ENCODE measurements at regions not wholly inside any gene's neighbourhood (a gene's known extent, or its start where the extent isn't known, plus 50 kb on each side); places are given as distances from the start of the nearest gene placed in this dataset.

DNA sequence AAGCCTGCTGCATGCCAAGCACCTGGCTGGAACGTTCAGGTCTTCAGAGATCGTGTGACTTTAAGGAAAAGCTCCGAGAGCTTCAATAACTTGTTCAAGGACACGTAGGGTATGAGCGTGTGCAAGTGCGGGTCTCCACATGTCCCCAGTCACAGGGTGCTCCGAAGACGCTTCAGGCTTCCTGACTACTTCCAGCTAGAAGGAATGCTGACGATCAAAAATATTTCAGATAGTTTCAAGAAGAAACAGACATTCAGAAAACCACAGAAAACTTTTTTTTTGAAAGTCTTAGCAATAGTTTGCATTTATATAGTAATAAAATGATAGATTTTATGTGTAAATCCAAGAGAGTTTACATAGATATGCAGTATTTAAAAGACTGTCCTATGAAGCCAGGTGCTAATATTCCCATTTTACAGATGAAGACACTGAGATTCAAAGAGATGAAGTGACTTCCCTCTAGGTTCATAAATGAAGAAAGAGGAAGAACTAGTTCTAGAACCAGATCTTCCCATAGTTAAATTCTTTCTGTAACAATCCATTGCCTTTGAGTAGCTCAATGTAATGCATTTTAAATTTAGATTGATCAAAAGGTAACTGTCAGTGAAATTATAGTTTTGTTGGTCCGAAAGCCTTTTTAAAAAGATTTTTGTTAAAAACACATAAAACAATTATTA, 247.6 kb downstream of the MYLK4 start:
- TF ChIP-seq, protein P1, sequence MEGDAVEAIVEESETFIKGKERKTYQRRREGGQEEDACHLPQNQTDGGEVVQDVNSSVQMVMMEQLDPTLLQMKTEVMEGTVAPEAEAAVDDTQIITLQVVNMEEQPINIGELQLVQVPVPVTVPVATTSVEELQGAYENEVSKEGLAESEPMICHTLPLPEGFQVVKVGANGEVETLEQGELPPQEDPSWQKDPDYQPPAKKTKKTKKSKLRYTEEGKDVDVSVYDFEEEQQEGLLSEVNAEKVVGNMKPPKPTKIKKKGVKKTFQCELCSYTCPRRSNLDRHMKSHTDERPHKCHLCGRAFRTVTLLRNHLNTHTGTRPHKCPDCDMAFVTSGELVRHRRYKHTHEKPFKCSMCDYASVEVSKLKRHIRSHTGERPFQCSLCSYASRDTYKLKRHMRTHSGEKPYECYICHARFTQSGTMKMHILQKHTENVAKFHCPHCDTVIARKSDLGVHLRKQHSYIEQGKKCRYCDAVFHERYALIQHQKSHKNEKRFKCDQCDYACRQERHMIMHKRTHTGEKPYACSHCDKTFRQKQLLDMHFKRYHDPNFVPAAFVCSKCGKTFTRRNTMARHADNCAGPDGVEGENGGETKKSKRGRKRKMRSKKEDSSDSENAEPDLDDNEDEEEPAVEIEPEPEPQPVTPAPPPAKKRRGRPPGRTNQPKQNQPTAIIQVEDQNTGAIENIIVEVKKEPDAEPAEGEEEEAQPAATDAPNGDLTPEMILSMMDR (IDR thresholded peaks at IDR 0.05), result no peak
- intact Hi-C loops (cut with DNase I), result no loop called here
- H3K9me3 ChIP-seq, result no peaks in the 10 kb centered on the region
- H3K27ac ChIP-seq, result no peak overlapping the region
- no peak overlapping the region for H3K4me3 ChIP-seq
- H3K36me3 ChIP-seq (ENCODE audit: insufficient read depth in 1 of 2, low read depth in 1 of 2), result no peaks in the 10 kb centered on the region
- DNase-seq (no peak), ATAC-seq (no peak)
- no peaks in the 10 kb centered on the region for H3K4me1 ChIP-seq
- peaks cover 0 to 25% (median 0%) of the 10 kb centered on the region in 3 donors for H3K27me3 ChIP-seq (ENCODE audit: insufficient read depth in 3 of 3, low read length in 2 of 3)
- 55 to 69% (median 57%) methylated on average over 10 of the region's 10 CpGs for WGBS, 3 donors

DNA sequence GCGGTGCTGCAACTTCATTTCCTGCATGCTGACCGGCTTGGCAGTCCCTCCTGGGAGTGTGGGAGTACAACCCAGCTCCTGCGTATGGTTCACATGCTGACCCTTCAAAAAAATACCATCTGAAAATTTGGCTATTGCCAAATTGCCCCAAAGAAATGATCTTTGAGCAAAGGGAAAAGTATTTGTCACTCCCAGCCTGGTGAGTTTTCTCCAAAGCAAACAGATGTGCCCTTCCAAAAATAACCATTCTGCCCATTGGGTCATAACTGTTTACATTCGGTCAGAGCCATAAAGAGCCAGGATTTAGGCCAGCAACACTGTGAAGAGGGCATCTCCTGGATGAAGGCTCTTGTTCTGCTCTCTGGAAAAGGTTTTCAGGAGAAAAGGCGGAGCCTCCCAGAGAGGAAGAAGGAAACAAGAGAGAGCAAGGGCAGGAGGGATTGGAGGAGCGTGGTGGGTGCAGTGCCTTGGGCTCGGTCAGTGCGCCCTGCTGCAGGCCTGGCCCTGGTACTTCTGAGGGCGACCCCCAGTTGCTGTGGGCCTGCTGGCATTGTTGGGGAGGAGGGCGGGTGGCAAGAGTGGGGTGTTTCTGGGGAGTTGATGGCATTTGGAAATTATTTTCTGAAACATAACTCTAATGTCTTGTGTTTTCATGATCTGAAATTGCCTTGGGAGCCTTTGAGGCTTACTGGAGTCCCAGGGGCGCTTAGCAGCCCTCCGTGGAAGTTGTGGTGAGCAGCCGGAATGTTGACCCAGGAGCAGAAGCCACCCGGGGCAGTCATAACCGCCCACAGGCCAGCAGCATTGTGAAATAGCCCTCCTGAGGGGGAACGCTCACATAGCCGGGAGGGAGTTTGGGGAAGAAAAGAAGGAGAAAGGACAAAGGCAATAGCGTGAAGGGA, 248.4 kb downstream of the MYLK4 start:
- peaks cover 0 to 29% (median 1%) of the 10 kb centered on the region in 3 donors for H3K27me3 ChIP-seq (ENCODE audit: insufficient read depth in 3 of 3, low read length in 2 of 3)
- H3K36me3 ChIP-seq (ENCODE audit: insufficient read depth in 1 of 2, low read depth in 1 of 2), result no peaks in the 10 kb centered on the region
- no peaks in the 10 kb centered on the region for H3K9me3 ChIP-seq
- H3K27ac ChIP-seq, result no peak overlapping the region
- TF ChIP-seq, protein P1 (IDR thresholded peaks at IDR 0.05), result no peak
- ATAC-seq, result no peak
- H3K4me1 ChIP-seq, result no peaks in the 10 kb centered on the region
- no peak overlapping the region for H3K4me3 ChIP-seq
- intact Hi-C loops (cut with DNase I), result no loop called here
- 65 to 77% (median 71%) methylated on average over 18 of the region's 18 CpGs for WGBS, 3 donors
- no peak for DNase-seq

DNA sequence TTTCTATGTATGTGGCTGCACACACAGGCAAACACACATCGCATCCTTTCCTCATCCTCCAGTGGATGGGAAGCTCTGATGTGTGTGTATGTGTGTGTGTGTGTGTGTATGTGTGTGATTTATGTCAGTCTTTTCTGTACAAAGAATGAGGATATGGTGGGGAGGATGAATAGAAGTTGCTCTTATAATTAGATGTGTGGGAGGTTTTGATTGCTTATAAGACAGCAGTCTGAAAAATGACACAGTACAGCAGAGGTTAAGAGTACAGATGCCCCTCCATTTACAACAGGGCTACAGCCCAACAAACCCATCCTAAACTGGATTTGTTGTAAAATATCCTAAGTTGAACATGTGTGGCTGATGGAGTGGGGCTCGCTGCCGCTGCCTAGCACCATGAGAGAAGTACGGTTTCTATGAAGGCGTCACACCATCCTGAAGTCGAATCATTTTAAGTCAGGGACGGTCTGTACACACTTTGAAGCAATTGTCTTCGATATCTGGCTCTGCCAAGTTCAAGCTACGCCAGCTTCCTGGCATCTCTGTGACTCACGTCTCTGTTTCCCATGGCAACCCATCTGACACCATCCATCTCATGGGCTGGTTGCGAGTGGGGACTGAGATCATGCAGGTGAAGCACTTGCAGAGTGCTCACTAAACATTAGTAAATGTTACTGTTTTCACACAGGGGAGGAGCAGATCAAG, 252.6 kb downstream of the MYLK4 start:
- ATAC-seq, result no peak
- no peak for DNase-seq
- H3K27ac ChIP-seq, result no peak overlapping the region
- H3K27me3 ChIP-seq (ENCODE audit: insufficient read depth in 3 of 3, low read length in 2 of 3), result peaks cover 0 to 9% (median 2%) of the 10 kb centered on the region in 3 donors
- no peaks in the 10 kb centered on the region for H3K9me3 ChIP-seq
- no peaks in the 10 kb centered on the region for H3K4me1 ChIP-seq
- intact Hi-C loops (cut with DNase I), result no loop called here
- no peaks in the 10 kb centered on the region for H3K36me3 ChIP-seq (ENCODE audit: insufficient read depth in 1 of 2, low read depth in 1 of 2)
- H3K4me3 ChIP-seq, result no peak overlapping the region
- WGBS, 3 donors, result 35 to 51% (median 40%) methylated on average over 11 of the region's 11 CpGs
- TF ChIP-seq, protein P1 (IDR thresholded peaks at IDR 0.05), result no peak

DNA sequence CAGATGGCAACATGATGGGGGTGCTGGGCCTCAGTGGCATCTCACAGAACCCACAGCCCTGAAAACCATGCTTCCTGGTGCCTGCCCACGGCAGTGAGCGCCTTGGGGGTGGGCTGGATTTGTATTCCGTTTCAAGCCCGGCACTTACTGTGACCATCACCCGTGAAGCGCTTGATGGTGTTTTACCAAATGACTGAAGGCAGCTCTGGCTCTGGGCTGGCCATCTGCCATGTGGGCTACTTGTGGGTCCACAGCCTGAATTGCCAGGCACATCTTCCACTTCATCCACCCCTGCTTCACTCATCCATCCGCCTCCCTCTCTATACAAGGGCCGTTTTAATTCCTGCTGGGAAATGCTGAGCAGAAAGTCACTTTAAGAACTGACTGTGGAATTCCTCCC, 250.9 kb upstream of the GMDS start:
- TF ChIP-seq, protein P1 (IDR thresholded peaks at IDR 0.05), result no peak
- peaks cover 0 to 9% (median 2%) of the 10 kb centered on the region in 3 donors for H3K27me3 ChIP-seq (ENCODE audit: insufficient read depth in 3 of 3, low read length in 2 of 3)

More for the DNA sequence above, 250.9 kb upstream of the GMDS start:
- H3K9me3 ChIP-seq, result no peaks in the 10 kb centered on the region
- intact Hi-C loops (cut with DNase I), result no loop called here
- no peaks in the 10 kb centered on the region for H3K36me3 ChIP-seq (ENCODE audit: insufficient read depth in 1 of 2, low read depth in 1 of 2)
- no peaks in the 10 kb centered on the region for H3K4me1 ChIP-seq
- DNase-seq (no peak), ATAC-seq (no peak)
- H3K4me3 ChIP-seq, result no peak overlapping the region
- H3K27ac ChIP-seq, result no peak overlapping the region
- WGBS, 3 donors, result 74 to 94% (median 85%) methylated on average over 8 of the region's 8 CpGs

Measured in psoas muscle (tissue), 7 donors.